ENCODE measurements at regions not wholly inside any gene's neighbourhood (a gene's known extent, or its start where the extent isn't known, plus 50 kb on each side); places are given as distances from the start of the nearest gene placed in this dataset.

- Histone ChIP-seq H3K27me3 (no peaks in the 10 kb centered on the region), H3K4me3 (no peak overlapping the region), H3K4me1 (no peaks in the 10 kb centered on the region), H3K36me3 (no peaks in the 10 kb centered on the region), H3K9me3 (no peaks in the 10 kb centered on the region), H3K27ac (no peak overlapping the region)
- TF ChIP-seq CTCF (IDR thresholded peaks at IDR 0.05) (no peak), POLR2A (IDR thresholded peaks at IDR 0.05) (no peak)
- intact Hi-C loops (cut with DNase I) = no loop called here
- ATAC-seq (no peak), DNase-seq (no peak)
- WGBS (ENCODE audit: insufficient coverage, low coverage, low lambda C conversion rate, missing lambda C conversion rate) = 24% methylated on average over 4 of the region's 4 CpGs
Measured at GRCh38 chr14:22320362-22320750, 268.7 kb downstream of the DAD1 start.

GRCh38 chr14:22319526-22320361 is 269.3 kb downstream of the DAD1 start:
- no peak for DNase-seq
- peak; percentile 59 to 78 (median 69) for ATAC-seq
- H3K4me1 ChIP-seq = no peaks in the 10 kb centered on the region
- 19% methylated on average over 4 of the region's 4 CpGs for WGBS (ENCODE audit: insufficient coverage, low coverage, low lambda C conversion rate, missing lambda C conversion rate)
- no peaks in the 10 kb centered on the region for H3K27me3 ChIP-seq
- intact Hi-C loops (cut with DNase I) = no loop called here
- H3K4me3 ChIP-seq = no peak overlapping the region
- no peak for TF ChIP-seq POLR2A (IDR thresholded peaks at IDR 0.05)
- TF ChIP-seq CTCF (IDR thresholded peaks at IDR 0.05) = peak; percentile 47 to 66 (median 64)
- H3K27ac ChIP-seq = no peak overlapping the region
- no peaks in the 10 kb centered on the region for H3K36me3 ChIP-seq
- H3K9me3 ChIP-seq = no peaks in the 10 kb centered on the region

GRCh38 chr14:22318951-22319350 is 270.1 kb downstream of the DAD1 start:
- no peak for DNase-seq
- WGBS (ENCODE audit: insufficient coverage, low coverage, low lambda C conversion rate, missing lambda C conversion rate) = 44% methylated on average over 3 of the region's 3 CpGs
- no peak overlapping the region for H3K27ac ChIP-seq
- no peaks in the 10 kb centered on the region for H3K9me3 ChIP-seq
- ATAC-seq = no peak
- H3K4me3 ChIP-seq = no peak overlapping the region
- H3K36me3 ChIP-seq = no peaks in the 10 kb centered on the region
- TF ChIP-seq POLR2A (IDR thresholded peaks at IDR 0.05) (no peak), CTCF (IDR thresholded peaks at IDR 0.05) (no peak)
- H3K27me3 ChIP-seq = no peaks in the 10 kb centered on the region
- H3K4me1 ChIP-seq = no peaks in the 10 kb centered on the region
- intact Hi-C loops (cut with DNase I) = no loop called here

GRCh38 chr14:22316473-22316872 is 272.6 kb downstream of the DAD1 start:
- TF ChIP-seq CTCF (IDR thresholded peaks at IDR 0.05) (no peak), POLR2A (IDR thresholded peaks at IDR 0.05) (no peak)
- no peak for DNase-seq
- Histone ChIP-seq H3K9me3 (no peaks in the 10 kb centered on the region), H3K4me1 (no peaks in the 10 kb centered on the region), H3K4me3 (no peak overlapping the region), H3K36me3 (no peaks in the 10 kb centered on the region), H3K27ac (no peak overlapping the region), H3K27me3 (no peaks in the 10 kb centered on the region)
- intact Hi-C loops (cut with DNase I) = no loop called here
- 22% methylated on average over 1 of the region's 1 CpG for WGBS (ENCODE audit: insufficient coverage, low coverage, low lambda C conversion rate, missing lambda C conversion rate)
- no peak for ATAC-seq
